ENCODE measurements at regions not wholly inside any gene's neighbourhood (a gene's known extent, or its start where the extent isn't known, plus 50 kb on each side); places are given as distances from the start of the nearest gene placed in this dataset.

- no peak for TF ChIP-seq CTCF (IDR thresholded peaks at IDR 0.05)
- TF ChIP-seq EZH2 (IDR thresholded peaks at IDR 0.05; ENCODE audit: borderline replicate concordance, insufficient read depth, low read depth, low read length, poor library complexity, severe bottlenecking), result no peak
Measured at GRCh38 chr7:116150588-116150987, 59.8 kb upstream of the TES start.

All from B cell (primary cell).